Fibroblast of lung (primary cell): ENCODE measurements at regions not wholly inside any gene's neighbourhood (a gene's known extent, or its start where the extent isn't known, plus 50 kb on each side); places are given as distances from the start of the nearest gene placed in this dataset.

Experiments
- EZH2 ChIP-seq: IDR thresholded peaks from 2 replicates; pipeline ENCODE4 v1.5.1; 2012; ENCODE audit warnings: low read length, control low read depth, mild to moderate bottlenecking; ENCODE audit errors: missing control alignments
- TF ChIP-seq, protein P1 (sequence below), 2 donors: IDR thresholded peaks in 1 of 2; conservative IDR thresholded peaks in 1 of 2; 1 replicate in 1 of 2; 2 replicates in 1 of 2; pipeline ENCODE4 v1.5.1; 2011 to 2012; ENCODE audit warnings: low read length in 2 of 2, control low read depth in 1 of 2, inconsistent platforms in 1 of 2, low read depth in 1 of 2, mild to moderate bottlenecking in 1 of 2

DNA sequence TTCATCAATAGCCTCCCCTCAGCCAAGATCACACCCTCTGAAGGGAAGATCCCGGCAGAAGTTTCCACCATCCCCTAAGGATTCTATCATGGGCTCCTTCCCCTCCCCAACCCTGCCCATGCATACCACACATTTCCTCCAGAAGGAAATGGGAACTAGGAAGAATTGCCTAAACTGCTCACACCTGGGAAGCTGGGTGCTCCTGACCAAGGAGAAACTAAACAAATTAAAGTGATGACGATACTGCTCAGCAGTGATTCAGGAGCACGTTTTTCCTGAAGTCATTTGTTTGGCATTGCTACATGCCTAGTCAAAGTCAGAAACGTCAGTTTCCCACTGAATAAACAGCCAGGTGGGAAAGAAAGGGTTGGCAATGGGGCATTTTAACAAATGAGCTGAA, 136.1 kb upstream of the CDYL start:
- TF ChIP-seq, protein P1, sequence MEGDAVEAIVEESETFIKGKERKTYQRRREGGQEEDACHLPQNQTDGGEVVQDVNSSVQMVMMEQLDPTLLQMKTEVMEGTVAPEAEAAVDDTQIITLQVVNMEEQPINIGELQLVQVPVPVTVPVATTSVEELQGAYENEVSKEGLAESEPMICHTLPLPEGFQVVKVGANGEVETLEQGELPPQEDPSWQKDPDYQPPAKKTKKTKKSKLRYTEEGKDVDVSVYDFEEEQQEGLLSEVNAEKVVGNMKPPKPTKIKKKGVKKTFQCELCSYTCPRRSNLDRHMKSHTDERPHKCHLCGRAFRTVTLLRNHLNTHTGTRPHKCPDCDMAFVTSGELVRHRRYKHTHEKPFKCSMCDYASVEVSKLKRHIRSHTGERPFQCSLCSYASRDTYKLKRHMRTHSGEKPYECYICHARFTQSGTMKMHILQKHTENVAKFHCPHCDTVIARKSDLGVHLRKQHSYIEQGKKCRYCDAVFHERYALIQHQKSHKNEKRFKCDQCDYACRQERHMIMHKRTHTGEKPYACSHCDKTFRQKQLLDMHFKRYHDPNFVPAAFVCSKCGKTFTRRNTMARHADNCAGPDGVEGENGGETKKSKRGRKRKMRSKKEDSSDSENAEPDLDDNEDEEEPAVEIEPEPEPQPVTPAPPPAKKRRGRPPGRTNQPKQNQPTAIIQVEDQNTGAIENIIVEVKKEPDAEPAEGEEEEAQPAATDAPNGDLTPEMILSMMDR (conservative IDR thresholded peaks at IDR 0.05 in 1 of 2, IDR thresholded peaks at IDR 0.05 in 1 of 2; ENCODE audit: low read depth in 1 of 2, low read length in 2 of 2), result no peak
- TF ChIP-seq EZH2, result no peak
